Upper lobe of left lung (tissue), 6 donors: ENCODE measurements at regions not wholly inside any gene's neighbourhood (a gene's known extent, or its start where the extent isn't known, plus 50 kb on each side); places are given as distances from the start of the nearest gene placed in this dataset.

ENCODE experiments used
- ATAC-seq, 2 donors: fragments of 200-7000 bp; cut with Tn5 transposase; one replicate each; pipeline ENCODE4 v1.9.1; 2022; ENCODE audit warnings: mild to moderate bottlenecking in 2 of 2, moderate library complexity in 2 of 2; ENCODE audit not compliant: low FRiP score in 2 of 2
- DNase-seq, 2 donors: peaks; one replicate each; pipeline ENCODE4 v3.0.0-alpha.2; 2019 to 2020
- H3K27ac ChIP-seq, 4 donors: fragments of 200-600 bp; sonication (generic); one replicate each; pipeline ENCODE4 v1.5.1; 2016 to 2019
- H3K27me3 ChIP-seq, 4 donors: fragments of 200-600 bp; sonication (generic); one replicate each; pipeline ENCODE4 v1.5.1; 2017 to 2019
- H3K36me3 ChIP-seq, 4 donors: fragments of 200-600 bp; sonication (generic); one replicate each; pipeline ENCODE4 v1.5.1; 2016 to 2019
- H3K4me1 ChIP-seq, 4 donors: fragments of 200-600 bp; sonication (generic); one replicate each; pipeline ENCODE4 v1.5.1; 2018 to 2019
- H3K4me3 ChIP-seq, 4 donors: fragments of 200-600 bp; sonication (generic); one replicate each; pipeline ENCODE4 v1.5.1; 2017 to 2019; ENCODE audit warnings: mild to moderate bottlenecking in 2 of 4, moderate library complexity in 1 of 4
- H3K9me3 ChIP-seq, 4 donors: fragments of 200-600 bp; sonication (generic); one replicate each; pipeline ENCODE4 v1.5.1; 2018 to 2019
- CTCF ChIP-seq, 6 experiments: fragments of 450-650 bp in 4 of 6; fragments of 200-600 bp in 2 of 6; sonication (generic) in 2 of 6; IDR thresholded peaks; one replicate each; pipeline ENCODE4 v1.5.1; 2016 to 2019; ENCODE audit warnings: antibody characterized with exemption in 6 of 6
- EP300 ChIP-seq, 4 donors: sonication (generic); formaldehyde crosslinking; IDR thresholded peaks; one replicate each; pipeline ENCODE4 v1.5.1; 2017; ENCODE audit warnings: antibody characterized with exemption in 4 of 4, control low read depth in 2 of 4
- POLR2A ChIP-seq, 4 donors: fragments of 450-650 bp; IDR thresholded peaks; one replicate each; pipeline ENCODE4 v1.5.1; 2016 to 2017; ENCODE audit warnings: antibody characterized with exemption in 4 of 4, mild to moderate bottlenecking in 2 of 4
- POLR2AphosphoS5 ChIP-seq, 2 donors: sonication (generic); formaldehyde crosslinking; IDR thresholded peaks; one replicate each; pipeline ENCODE4 v1.5.1; 2017; ENCODE audit warnings: antibody characterized with exemption in 2 of 2
- WGBS, 2 donors: methylation state at CpG; one replicate each; pipeline ENCODE4 v1.1.5; 2017 to 2018; 5-methylcytosine and 5-hydroxymethylcytosine counted together
- donor health status: DM: no; HTN: no; CAD: no; lungs with moderate emphysema.
- donor health status: DM: no; HTN: yes; CAD: no; lungs with severe emphysema.

GRCh38 chr14:92258934-92259333, 64.0 kb upstream of the SLC24A4 start:
- Histone ChIP-seq H3K27me3 (no peaks in the 10 kb centered on the region), H3K9me3 (no peaks in the 10 kb centered on the region), H3K4me1 (peaks cover 0 to 7% (median 5%) of the 10 kb centered on the region in 4 donors), H3K36me3 (no peaks in the 10 kb centered on the region), H3K4me3 (no peak overlapping the region), H3K27ac (no peak overlapping the region)
- WGBS, 2 donors = 63% methylated on average over 3 of the region's 3 CpGs; no CpG with 5 or more reads in 1 of the 2 donors
- ATAC-seq (no peak), DNase-seq (no peak)
- TF ChIP-seq POLR2AphosphoS5 (IDR thresholded peaks at IDR 0.05) (no peak), POLR2A (IDR thresholded peaks at IDR 0.05) (no peak), EP300 (IDR thresholded peaks at IDR 0.05) (no peak), CTCF (IDR thresholded peaks at IDR 0.05) (no peak)

- no peaks in the 10 kb centered on the region for H3K9me3 ChIP-seq
- H3K4me1 ChIP-seq = peaks cover 0 to 7% (median 4%) of the 10 kb centered on the region in 4 donors
- 74 to 77% methylated on average over 6 of the region's 6 CpGs for WGBS, 2 donors
- H3K36me3 ChIP-seq = no peaks in the 10 kb centered on the region
- peak in 1 of 2 donors; percentile 49 for DNase-seq
- no peaks in the 10 kb centered on the region for H3K27me3 ChIP-seq
- H3K4me3 ChIP-seq = no peak overlapping the region
- ATAC-seq = peak; percentile 33 to 35
- no peak overlapping the region for H3K27ac ChIP-seq
- TF ChIP-seq EP300 (IDR thresholded peaks at IDR 0.05) (no peak), POLR2AphosphoS5 (IDR thresholded peaks at IDR 0.05) (no peak), CTCF (IDR thresholded peaks at IDR 0.05) (no peak), POLR2A (IDR thresholded peaks at IDR 0.05) (no peak)
These were observed 63.2 kb upstream of the SLC24A4 start for GRCh38 chr14:92259613-92260357.

GRCh38 chr14:92263681-92264080, 59.3 kb upstream of the SLC24A4 start:
- Histone ChIP-seq H3K27me3 (no peaks in the 10 kb centered on the region), H3K4me3 (no peak overlapping the region), H3K9me3 (no peaks in the 10 kb centered on the region), H3K4me1 (peaks cover 0 to 6% (median 2%) of the 10 kb centered on the region in 4 donors), H3K27ac (no peak overlapping the region), H3K36me3 (no peaks in the 10 kb centered on the region)
- TF ChIP-seq POLR2AphosphoS5 (IDR thresholded peaks at IDR 0.05) (no peak), CTCF (IDR thresholded peaks at IDR 0.05) (no peak), POLR2A (IDR thresholded peaks at IDR 0.05) (no peak), EP300 (IDR thresholded peaks at IDR 0.05) (no peak)
- DNase-seq (no peak), ATAC-seq (peak in 1 of 2 donors; percentile 25)
- 36 to 45% methylated on average over 4 to 8 of the region's 8 CpGs for WGBS, 2 donors

GRCh38 chr14:92264195-92264594, 58.8 kb upstream of the SLC24A4 start:
- Histone ChIP-seq H3K4me1 (peaks cover 0 to 6% (median 2%) of the 10 kb centered on the region in 4 donors), H3K4me3 (no peak overlapping the region), H3K9me3 (no peaks in the 10 kb centered on the region), H3K27ac (no peak overlapping the region), H3K36me3 (no peaks in the 10 kb centered on the region), H3K27me3 (no peaks in the 10 kb centered on the region)
- ATAC-seq (peak in 1 of 2 donors; percentile 21), DNase-seq (no peak)
- TF ChIP-seq POLR2AphosphoS5 (IDR thresholded peaks at IDR 0.05) = no peak
- no peak for TF ChIP-seq EP300 (IDR thresholded peaks at IDR 0.05)
- TF ChIP-seq CTCF (IDR thresholded peaks at IDR 0.05) = no peak
- TF ChIP-seq POLR2A (IDR thresholded peaks at IDR 0.05) = no peak
- WGBS, 2 donors = 31 to 34% methylated on average over 5 to 7 of the region's 7 CpGs

DNA sequence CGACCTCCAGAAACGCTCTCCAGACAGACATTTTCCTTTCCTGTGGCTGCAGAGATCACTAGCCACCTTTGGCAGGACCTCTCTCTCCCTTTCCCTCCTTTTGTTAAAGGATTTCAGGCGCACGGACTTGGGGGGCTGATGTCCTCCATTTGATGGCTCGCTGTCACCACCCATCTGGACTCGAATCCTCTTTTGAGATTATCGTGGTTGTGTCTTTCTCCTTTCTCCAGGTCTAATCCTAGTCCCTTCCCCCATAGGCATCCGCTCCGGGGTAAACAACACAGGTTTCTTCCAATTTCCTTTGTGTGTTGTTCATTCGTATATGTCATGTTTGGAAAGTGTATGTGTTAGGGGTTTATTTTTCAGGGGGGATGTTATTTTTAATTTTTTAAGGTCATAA, 56.7 kb upstream of the SLC24A4 start:
- no peak overlapping the region for H3K27ac ChIP-seq
- TF ChIP-seq CTCF (IDR thresholded peaks at IDR 0.05) (no peak), POLR2AphosphoS5 (IDR thresholded peaks at IDR 0.05) (no peak), EP300 (IDR thresholded peaks at IDR 0.05) (no peak), POLR2A (IDR thresholded peaks at IDR 0.05) (no peak)

More for the DNA sequence above, 56.7 kb upstream of the SLC24A4 start:
- Histone ChIP-seq H3K27me3 (no peaks in the 10 kb centered on the region), H3K36me3 (no peaks in the 10 kb centered on the region), H3K4me3 (no peak overlapping the region), H3K4me1 (peaks cover 0 to 6% (median 2%) of the 10 kb centered on the region in 4 donors), H3K9me3 (no peaks in the 10 kb centered on the region)
- no peak for DNase-seq
- 76 to 88% methylated on average over 10 of the region's 10 CpGs for WGBS, 2 donors
- ATAC-seq = no peak
